Breast epithelium (tissue), 3 donors: ENCODE measurements at regions not wholly inside any gene's neighbourhood (a gene's known extent, or its start where the extent isn't known, plus 50 kb on each side); places are given as distances from the start of the nearest gene placed in this dataset.

Experiments used
- POLR2A ChIP-seq: fragments of 450-650 bp; IDR thresholded peaks from one replicate; pipeline ENCODE4 v1.6.1; 2016; ENCODE audit warnings: antibody characterized with exemption, mild to moderate bottlenecking, moderate library complexity
- POLR2AphosphoS5 ChIP-seq, 3 donors: sonication (generic); formaldehyde crosslinking; IDR thresholded peaks; one replicate each; pipeline ENCODE4 v1.6.1; 2017; ENCODE audit warnings: antibody characterized with exemption in 3 of 3
- TF ChIP-seq, protein P1 (sequence below), 3 donors: fragments of 450-650 bp; IDR thresholded peaks; one replicate each; pipeline ENCODE4 v1.5.1; 2016 to 2017; ENCODE audit warnings: antibody characterized with exemption in 3 of 3, mild to moderate bottlenecking in 3 of 3, moderate library complexity in 3 of 3

GRCh38 chr3:94935738-94936580 is 873.1 kb downstream of the NSUN3 start:
- TF ChIP-seq, protein P1, sequence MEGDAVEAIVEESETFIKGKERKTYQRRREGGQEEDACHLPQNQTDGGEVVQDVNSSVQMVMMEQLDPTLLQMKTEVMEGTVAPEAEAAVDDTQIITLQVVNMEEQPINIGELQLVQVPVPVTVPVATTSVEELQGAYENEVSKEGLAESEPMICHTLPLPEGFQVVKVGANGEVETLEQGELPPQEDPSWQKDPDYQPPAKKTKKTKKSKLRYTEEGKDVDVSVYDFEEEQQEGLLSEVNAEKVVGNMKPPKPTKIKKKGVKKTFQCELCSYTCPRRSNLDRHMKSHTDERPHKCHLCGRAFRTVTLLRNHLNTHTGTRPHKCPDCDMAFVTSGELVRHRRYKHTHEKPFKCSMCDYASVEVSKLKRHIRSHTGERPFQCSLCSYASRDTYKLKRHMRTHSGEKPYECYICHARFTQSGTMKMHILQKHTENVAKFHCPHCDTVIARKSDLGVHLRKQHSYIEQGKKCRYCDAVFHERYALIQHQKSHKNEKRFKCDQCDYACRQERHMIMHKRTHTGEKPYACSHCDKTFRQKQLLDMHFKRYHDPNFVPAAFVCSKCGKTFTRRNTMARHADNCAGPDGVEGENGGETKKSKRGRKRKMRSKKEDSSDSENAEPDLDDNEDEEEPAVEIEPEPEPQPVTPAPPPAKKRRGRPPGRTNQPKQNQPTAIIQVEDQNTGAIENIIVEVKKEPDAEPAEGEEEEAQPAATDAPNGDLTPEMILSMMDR (IDR thresholded peaks at IDR 0.05): no peak
- TF ChIP-seq POLR2A: no peak
- TF ChIP-seq POLR2AphosphoS5 (IDR thresholded peaks at IDR 0.05): no peak
